BLaER1 (cell line): ENCODE measurements at regions not wholly inside any gene's neighbourhood (a gene's known extent, or its start where the extent isn't known, plus 50 kb on each side); places are given as distances from the start of the nearest gene placed in this dataset.

Source experiments
- H3K27ac ChIP-seq: shearing (Covaris generic); formaldehyde crosslinking; 2 replicates; pipeline ENCODE4 v1.8.1; 2022
- H3K27me3 ChIP-seq: shearing (Covaris generic); formaldehyde crosslinking; 2 replicates; pipeline ENCODE4 v1.8.1; 2022
- H3K36me3 ChIP-seq: shearing (Covaris generic); formaldehyde crosslinking; 2 replicates; pipeline ENCODE4 v1.8.1; 2022
- H3K4me1 ChIP-seq: shearing (Covaris generic); formaldehyde crosslinking; 2 replicates; pipeline ENCODE4 v1.8.1; 2022
- H3K4me2 ChIP-seq: shearing (Covaris generic); formaldehyde crosslinking; 2 replicates; pipeline ENCODE4 v1.8.1; 2022
- H3K4me3 ChIP-seq: shearing (Covaris generic); formaldehyde crosslinking; 2 replicates; pipeline ENCODE4 v1.8.1; 2022
- H3K9ac ChIP-seq: shearing (Covaris generic); formaldehyde crosslinking; 2 replicates; pipeline ENCODE4 v1.8.1; 2022
- H3K9me3 ChIP-seq: shearing (Covaris generic); formaldehyde crosslinking; 2 replicates; pipeline ENCODE4 v1.8.1; 2022
- H4K20me1 ChIP-seq: shearing (Covaris generic); formaldehyde crosslinking; 2 replicates; pipeline ENCODE4 v1.8.1; 2022
- Cebpa-rat ChIP-seq: shearing (Covaris generic); IDR thresholded peaks from 2 replicates; pipeline ENCODE4 v1.8.1; 2022

DNA sequence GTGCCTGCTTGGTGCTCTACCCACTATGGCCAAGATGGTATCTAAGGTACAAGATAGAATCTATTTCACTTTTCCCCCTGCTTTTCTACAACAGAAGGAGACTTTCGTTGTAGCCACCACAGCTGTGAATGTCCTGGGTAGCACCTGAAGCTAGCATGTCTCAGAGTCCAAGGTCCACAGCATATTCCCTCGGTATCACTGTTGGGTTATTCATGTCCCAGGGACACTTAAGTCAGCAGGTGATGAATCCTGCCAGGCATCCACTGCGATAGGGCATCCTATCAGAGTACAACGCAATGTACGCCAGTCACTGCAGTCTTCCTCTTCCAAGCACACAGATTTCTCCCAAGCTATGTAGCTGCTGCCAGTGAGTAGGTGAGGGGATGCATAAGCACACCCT lies 129.1 kb upstream of the LINC00305 start:
- no peaks in the 10 kb centered on the region for H3K36me3 ChIP-seq

GRCh38 chr18:64276311-64277090 lies 127.6 kb upstream of the LINC00305 start:
- Histone ChIP-seq H3K4me2 (peak overlapping the region; percentile 57), H3K4me1 (peaks cover 40% of the 10 kb centered on the region), H4K20me1 (no peaks in the 10 kb centered on the region), H3K36me3 (no peaks in the 10 kb centered on the region), H3K9me3 (peaks cover 63% of the 10 kb centered on the region), H3K9ac (no peak overlapping the region), H3K27ac (peak overlapping the region; percentile 5; the same call in 1 of the 2 replicates), H3K4me3 (no peak overlapping the region), H3K27me3 (no peaks in the 10 kb centered on the region)
- no peak for TF ChIP-seq Cebpa-rat

More for the DNA sequence above, 129.1 kb upstream of the LINC00305 start:
- no peak for TF ChIP-seq Cebpa-rat
- no peak overlapping the region for H3K9ac ChIP-seq
- H3K4me2 ChIP-seq: no peak overlapping the region
- no peaks in the 10 kb centered on the region for H4K20me1 ChIP-seq
- no peak overlapping the region for H3K4me3 ChIP-seq
- H3K9me3 ChIP-seq: peaks cover 73% of the 10 kb centered on the region
- peaks cover 31% of the 10 kb centered on the region for H3K4me1 ChIP-seq
- H3K27me3 ChIP-seq: no peaks in the 10 kb centered on the region
- H3K27ac ChIP-seq: no peak overlapping the region

DNA sequence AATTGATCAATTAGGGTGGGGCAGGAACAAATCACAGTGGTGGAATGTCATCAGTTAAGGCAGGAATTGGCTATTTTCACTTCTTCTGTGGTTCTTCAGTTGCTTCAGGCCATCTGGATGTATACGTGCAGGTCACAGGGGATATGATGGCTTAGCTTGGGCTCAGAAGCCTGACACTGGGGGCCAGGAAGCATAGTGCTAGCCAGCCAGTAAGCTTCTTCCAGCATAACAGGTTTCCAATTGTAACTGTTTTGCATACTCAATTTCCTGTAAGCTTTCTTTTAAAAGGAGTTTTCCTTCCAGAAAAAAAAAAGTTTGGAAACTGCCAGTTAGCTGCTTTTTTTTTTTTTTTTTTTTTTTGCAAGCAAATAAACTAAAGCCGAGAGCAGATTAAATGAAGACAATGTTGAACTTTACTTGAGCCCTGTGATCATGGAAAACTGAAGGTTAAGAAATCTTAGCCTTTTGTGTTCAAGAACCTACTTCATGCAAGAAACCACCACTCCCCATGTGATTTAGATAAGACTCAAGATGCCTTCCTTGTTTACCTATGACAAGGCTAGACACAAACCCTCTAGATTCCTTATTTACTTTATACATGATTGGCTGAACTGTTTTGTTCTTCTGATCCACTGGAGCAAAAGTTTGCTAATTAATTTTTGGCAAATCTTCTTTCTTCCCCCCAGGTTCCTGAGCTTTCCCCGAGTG lies 126.9 kb upstream of the LINC00305 start:
- Histone ChIP-seq H4K20me1 (no peaks in the 10 kb centered on the region), H3K9me3 (peaks cover 56% of the 10 kb centered on the region), H3K4me2 (peak overlapping the region; percentile 57), H3K9ac (no peak overlapping the region), H3K4me3 (no peak overlapping the region), H3K4me1 (peaks cover 48% of the 10 kb centered on the region), H3K27me3 (no peaks in the 10 kb centered on the region), H3K36me3 (no peaks in the 10 kb centered on the region), H3K27ac (peak overlapping the region; percentile 5; the same call in 1 of the 2 replicates)
- no peak for TF ChIP-seq Cebpa-rat

GRCh38 chr18:64273724-64274123 lies 124.8 kb upstream of the LINC00305 start:
- Histone ChIP-seq H3K4me2 (no peak overlapping the region), H3K4me1 (peaks cover 67% of the 10 kb centered on the region), H3K27ac (no peak overlapping the region), H3K9ac (no peak overlapping the region), H3K4me3 (no peak overlapping the region), H3K36me3 (no peaks in the 10 kb centered on the region), H4K20me1 (no peaks in the 10 kb centered on the region), H3K27me3 (no peaks in the 10 kb centered on the region), H3K9me3 (peaks cover 39% of the 10 kb centered on the region)
- TF ChIP-seq Cebpa-rat: no peak

GRCh38 chr18:64271975-64272659 lies 123.2 kb upstream of the LINC00305 start:
- Histone ChIP-seq H3K4me3 (no peak overlapping the region), H3K9me3 (peaks cover 23% of the 10 kb centered on the region), H4K20me1 (no peaks in the 10 kb centered on the region), H3K4me1 (peaks cover 66% of the 10 kb centered on the region), H3K36me3 (no peaks in the 10 kb centered on the region), H3K9ac (no peak overlapping the region), H3K27ac (no peak overlapping the region), H3K4me2 (peak overlapping the region; percentile 76; the same call in 1 of the 2 replicates), H3K27me3 (no peaks in the 10 kb centered on the region)
- TF ChIP-seq Cebpa-rat: no peak

GRCh38 chr18:64271246-64271645 lies 122.4 kb upstream of the LINC00305 start:
- no peak overlapping the region for H3K4me3 ChIP-seq
- H4K20me1 ChIP-seq: no peaks in the 10 kb centered on the region
- peaks cover 23% of the 10 kb centered on the region for H3K9me3 ChIP-seq
- H3K4me1 ChIP-seq: peaks cover 58% of the 10 kb centered on the region
- H3K27ac ChIP-seq: peak overlapping the region; percentile 32
- H3K9ac ChIP-seq: no peak overlapping the region
- no peaks in the 10 kb centered on the region for H3K27me3 ChIP-seq
- peak overlapping the region; percentile 76 for H3K4me2 ChIP-seq
- no peak for TF ChIP-seq Cebpa-rat
- no peaks in the 10 kb centered on the region for H3K36me3 ChIP-seq

DNA sequence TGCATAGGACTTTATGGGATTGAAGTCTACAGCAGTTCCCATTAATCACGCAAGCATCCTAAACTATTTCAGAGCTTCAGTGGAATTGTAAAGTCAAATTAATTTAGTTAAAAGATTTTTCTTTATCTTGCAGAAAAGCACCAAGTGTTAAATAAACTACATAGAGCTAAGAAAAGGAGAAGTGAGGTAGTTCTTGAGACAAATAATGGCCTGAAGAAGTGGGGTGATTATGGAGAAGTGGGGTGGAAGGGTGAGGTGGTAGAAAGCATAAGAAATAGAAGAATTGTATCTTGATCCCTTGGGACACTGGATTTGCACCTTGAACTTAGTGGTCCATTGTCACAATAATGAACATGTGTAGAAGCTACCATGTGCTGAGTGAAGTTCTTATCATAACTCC lies 121.7 kb upstream of the LINC00305 start:
- peak overlapping the region; percentile 22; the same call in 1 of the 2 replicates for H3K4me3 ChIP-seq
- peaks cover 17% of the 10 kb centered on the region for H3K9me3 ChIP-seq
- H3K36me3 ChIP-seq: no peaks in the 10 kb centered on the region
- peak overlapping the region; percentile 76 for H3K4me2 ChIP-seq
- no peaks in the 10 kb centered on the region for H3K27me3 ChIP-seq
- peak overlapping the region; percentile 32 for H3K27ac ChIP-seq
- no peak overlapping the region for H3K9ac ChIP-seq
- no peak for TF ChIP-seq Cebpa-rat
- H4K20me1 ChIP-seq: no peaks in the 10 kb centered on the region
- H3K4me1 ChIP-seq: peaks cover 51% of the 10 kb centered on the region

GRCh38 chr18:64270121-64270520 lies 121.2 kb upstream of the LINC00305 start:
- Histone ChIP-seq H3K27me3 (no peaks in the 10 kb centered on the region), H3K9ac (peak overlapping the region; percentile 18; the same call in 1 of the 2 replicates), H3K9me3 (peaks cover 13% of the 10 kb centered on the region), H3K27ac (peak overlapping the region; percentile 32; the same call in 1 of the 2 replicates), H3K36me3 (no peaks in the 10 kb centered on the region), H4K20me1 (no peaks in the 10 kb centered on the region), H3K4me1 (peaks cover 46% of the 10 kb centered on the region), H3K4me2 (peak overlapping the region; percentile 76), H3K4me3 (peak overlapping the region; percentile 22; the same call in 1 of the 2 replicates)
- TF ChIP-seq Cebpa-rat: no peak

DNA sequence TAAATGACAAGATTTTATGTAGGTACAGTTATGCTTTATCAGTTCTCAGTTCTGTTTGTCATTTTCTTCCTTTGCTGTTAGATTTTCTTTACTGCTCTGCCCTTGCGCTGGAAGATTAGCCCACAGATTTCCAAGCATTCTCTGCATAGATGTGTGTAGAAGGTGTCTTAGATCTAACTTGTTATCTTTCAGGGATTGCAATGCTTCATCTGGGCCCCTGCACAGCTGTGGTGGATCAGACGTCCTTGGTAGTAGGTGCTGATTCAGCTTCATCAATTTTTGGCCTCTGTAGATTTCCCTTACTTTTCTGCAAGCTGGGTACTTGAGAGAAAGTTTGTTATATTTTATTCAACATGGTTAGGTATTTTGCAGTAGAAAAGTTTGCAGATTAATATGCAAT lies 115.3 kb upstream of the LINC00305 start:
- Histone ChIP-seq H4K20me1 (no peaks in the 10 kb centered on the region), H3K4me3 (no peak overlapping the region), H3K27ac (no peak overlapping the region), H3K27me3 (no peaks in the 10 kb centered on the region), H3K9ac (no peak overlapping the region), H3K4me1 (peaks cover 12% of the 10 kb centered on the region), H3K36me3 (no peaks in the 10 kb centered on the region), H3K4me2 (no peak overlapping the region), H3K9me3 (no peaks in the 10 kb centered on the region)
- no peak for TF ChIP-seq Cebpa-rat
